Esophagus muscularis mucosa (tissue), 4 donors: ENCODE measurements at regions not wholly inside any gene's neighbourhood (a gene's known extent, or its start where the extent isn't known, plus 50 kb on each side); places are given as distances from the start of the nearest gene placed in this dataset.

Source experiments
- EP300 ChIP-seq: sonication (generic); formaldehyde crosslinking; IDR thresholded peaks from one replicate; pipeline ENCODE4 v1.6.1; 2017; ENCODE audit warnings: antibody characterized with exemption
- POLR2A ChIP-seq: fragments of 450-650 bp; IDR thresholded peaks from one replicate; pipeline ENCODE4 v1.6.1; 2017; ENCODE audit warnings: antibody characterized with exemption, moderate library complexity, mild to moderate bottlenecking, low read depth
- POLR2AphosphoS5 ChIP-seq, 2 donors: sonication (generic); formaldehyde crosslinking; IDR thresholded peaks; one replicate each; pipeline ENCODE4 v1.6.1; 2017; ENCODE audit warnings: antibody characterized with exemption in 2 of 2
- TF ChIP-seq, protein P1 (sequence below), 3 experiments: fragments of 200-600 bp in 2 of 3; fragments of 450-650 bp in 1 of 3; sonication (generic) in 2 of 3; IDR thresholded peaks; one replicate each; pipeline ENCODE4 v1.5.1; 2017 to 2019; ENCODE audit warnings: antibody characterized with exemption in 3 of 3, mild to moderate bottlenecking in 2 of 3, moderate library complexity in 1 of 3

DNA sequence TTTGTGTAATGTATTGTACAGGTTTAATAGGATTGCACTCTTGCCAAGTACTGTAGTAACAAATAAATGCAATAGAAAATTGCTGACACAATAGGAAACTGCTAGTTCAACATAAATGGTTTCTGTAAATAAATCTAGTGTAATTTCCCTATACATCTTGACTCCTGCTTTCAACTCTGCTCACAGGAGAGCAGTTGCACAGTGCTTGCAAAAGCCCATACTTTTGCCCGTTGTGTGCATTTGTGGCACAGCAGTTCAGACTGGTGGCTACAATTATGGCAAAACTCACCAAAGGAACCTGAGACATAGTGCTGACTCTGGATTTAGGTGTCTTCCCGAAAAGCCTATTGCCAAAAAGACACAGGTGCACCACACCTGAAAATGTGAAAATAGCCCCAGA is 953.3 kb upstream of the SLC35B3 start:
- TF ChIP-seq, protein P1, sequence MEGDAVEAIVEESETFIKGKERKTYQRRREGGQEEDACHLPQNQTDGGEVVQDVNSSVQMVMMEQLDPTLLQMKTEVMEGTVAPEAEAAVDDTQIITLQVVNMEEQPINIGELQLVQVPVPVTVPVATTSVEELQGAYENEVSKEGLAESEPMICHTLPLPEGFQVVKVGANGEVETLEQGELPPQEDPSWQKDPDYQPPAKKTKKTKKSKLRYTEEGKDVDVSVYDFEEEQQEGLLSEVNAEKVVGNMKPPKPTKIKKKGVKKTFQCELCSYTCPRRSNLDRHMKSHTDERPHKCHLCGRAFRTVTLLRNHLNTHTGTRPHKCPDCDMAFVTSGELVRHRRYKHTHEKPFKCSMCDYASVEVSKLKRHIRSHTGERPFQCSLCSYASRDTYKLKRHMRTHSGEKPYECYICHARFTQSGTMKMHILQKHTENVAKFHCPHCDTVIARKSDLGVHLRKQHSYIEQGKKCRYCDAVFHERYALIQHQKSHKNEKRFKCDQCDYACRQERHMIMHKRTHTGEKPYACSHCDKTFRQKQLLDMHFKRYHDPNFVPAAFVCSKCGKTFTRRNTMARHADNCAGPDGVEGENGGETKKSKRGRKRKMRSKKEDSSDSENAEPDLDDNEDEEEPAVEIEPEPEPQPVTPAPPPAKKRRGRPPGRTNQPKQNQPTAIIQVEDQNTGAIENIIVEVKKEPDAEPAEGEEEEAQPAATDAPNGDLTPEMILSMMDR (IDR thresholded peaks at IDR 0.05), result no peak
- TF ChIP-seq POLR2A, result no peak
- TF ChIP-seq POLR2AphosphoS5 (IDR thresholded peaks at IDR 0.05), result no peak
- no peak for TF ChIP-seq EP300
